OCI-LY1 (cell line): ENCODE measurements at regions not wholly inside any gene's neighbourhood (a gene's known extent, or its start where the extent isn't known, plus 50 kb on each side); places are given as distances from the start of the nearest gene placed in this dataset.

Source experiments
- H2AFZ ChIP-seq: fragments of 200-600 bp; sonication (generic), shearing (Covaris generic); 2 replicates; pipeline ENCODE4 v1.6.0; 2014; ENCODE audit warnings: antibody characterized with exemption, mild to moderate bottlenecking, low read length
- H3F3A ChIP-seq: fragments of 200-600 bp; sonication (generic), shearing (Covaris generic); 2 replicates; pipeline ENCODE4 v1.6.0; 2014; ENCODE audit warnings: mild to moderate bottlenecking, antibody characterized with exemption, low read length, moderate library complexity; ENCODE audit not compliant: insufficient read depth
- H3K27ac ChIP-seq: fragments of 200-600 bp; sonication (generic); 2 replicates; pipeline ENCODE4 v1.5.1; 2014; ENCODE audit warnings: low read length, mixed run types, mild to moderate bottlenecking, low read depth; ENCODE audit not compliant: poor library complexity, severe bottlenecking
- H3K27me3 ChIP-seq: fragments of 200-600 bp; sonication (generic); 2 replicates; pipeline ENCODE4 v1.6.0; 2014; ENCODE audit warnings: antibody characterized with exemption, mild to moderate bottlenecking, low read length, moderate library complexity; ENCODE audit not compliant: insufficient read depth
- H3K36me3 ChIP-seq: fragments of 200-600 bp; sonication (generic); 2 replicates; pipeline ENCODE4 v1.6.1; 2014; ENCODE audit warnings: mild to moderate bottlenecking, antibody characterized with exemption, low read length, moderate library complexity, mixed read lengths; ENCODE audit not compliant: insufficient read depth
- H3K4me1 ChIP-seq: fragments of 200-600 bp; sonication (generic); 2 replicates; pipeline ENCODE4 v1.5.1; 2014; ENCODE audit warnings: mild to moderate bottlenecking, low read length, moderate library complexity; ENCODE audit not compliant: insufficient read depth, severe bottlenecking
- H3K4me2 ChIP-seq: fragments of 200-600 bp; sonication (generic), shearing (Covaris generic); 2 replicates; pipeline ENCODE4 v1.6.1; 2014; ENCODE audit warnings: low read length
- H3K4me3 ChIP-seq: fragments of 200-600 bp; sonication (generic); 2 replicates; pipeline ENCODE4 v1.5.1; 2014; ENCODE audit warnings: low read length, low read depth, mild to moderate bottlenecking, mixed read lengths; ENCODE audit not compliant: poor library complexity, severe bottlenecking
- H3K79me2 ChIP-seq: fragments of 200-600 bp; shearing (Covaris generic); 2 replicates; pipeline ENCODE4 v1.6.1; 2016; ENCODE audit warnings: mixed run types, low read length, mixed read lengths; ENCODE audit not compliant: insufficient read depth
- H3K9ac ChIP-seq: fragments of 200-600 bp; sonication (generic), shearing (Covaris generic); 2 replicates; pipeline ENCODE4 v1.6.1; 2014; ENCODE audit warnings: mild to moderate bottlenecking, low read length, mixed read lengths
- H3K9me2 ChIP-seq: fragments of 200-600 bp; sonication (generic), shearing (Covaris generic); 2 replicates; pipeline ENCODE4 v1.6.1; 2014; ENCODE audit warnings: low read depth, mild to moderate bottlenecking, low read length, mixed read lengths
- H3K9me3 ChIP-seq: fragments of 200-600 bp; shearing (Covaris generic); 2 replicates; pipeline ENCODE4 v1.6.1; 2014; ENCODE audit warnings: low read length, mixed read lengths
- H4K20me1 ChIP-seq: fragments of 200-600 bp; sonication (generic), shearing (Covaris generic); 2 replicates; pipeline ENCODE4 v1.6.0; 2016; ENCODE audit warnings: mild to moderate bottlenecking, low read length; ENCODE audit not compliant: insufficient read depth
- CTCF ChIP-seq: fragments of 200-600 bp; sonication (generic), shearing (Covaris generic); IDR thresholded peaks from 2 replicates; pipeline ENCODE4 v1.5.1; 2017; ENCODE audit warnings: mild to moderate bottlenecking, antibody characterized with exemption, low read length, moderate library complexity, mixed read lengths
- EZH2 ChIP-seq: fragments of 200-600 bp; sonication (generic), shearing (Covaris generic); IDR thresholded peaks from 2 replicates; pipeline ENCODE4 v1.8.0; 2017; ENCODE audit warnings: borderline replicate concordance, mixed run types, mild to moderate bottlenecking, antibody characterized with exemption, low read length, moderate library complexity, mixed read lengths

GRCh38 chr5:124342027-124342471, 404.4 kb downstream of the ZNF608 start:
- no peaks in the 10 kb centered on the region for H3K79me2 ChIP-seq
- H3K4me2 ChIP-seq: no peak overlapping the region
- no peaks in the 10 kb centered on the region for H3K27me3 ChIP-seq

DNA sequence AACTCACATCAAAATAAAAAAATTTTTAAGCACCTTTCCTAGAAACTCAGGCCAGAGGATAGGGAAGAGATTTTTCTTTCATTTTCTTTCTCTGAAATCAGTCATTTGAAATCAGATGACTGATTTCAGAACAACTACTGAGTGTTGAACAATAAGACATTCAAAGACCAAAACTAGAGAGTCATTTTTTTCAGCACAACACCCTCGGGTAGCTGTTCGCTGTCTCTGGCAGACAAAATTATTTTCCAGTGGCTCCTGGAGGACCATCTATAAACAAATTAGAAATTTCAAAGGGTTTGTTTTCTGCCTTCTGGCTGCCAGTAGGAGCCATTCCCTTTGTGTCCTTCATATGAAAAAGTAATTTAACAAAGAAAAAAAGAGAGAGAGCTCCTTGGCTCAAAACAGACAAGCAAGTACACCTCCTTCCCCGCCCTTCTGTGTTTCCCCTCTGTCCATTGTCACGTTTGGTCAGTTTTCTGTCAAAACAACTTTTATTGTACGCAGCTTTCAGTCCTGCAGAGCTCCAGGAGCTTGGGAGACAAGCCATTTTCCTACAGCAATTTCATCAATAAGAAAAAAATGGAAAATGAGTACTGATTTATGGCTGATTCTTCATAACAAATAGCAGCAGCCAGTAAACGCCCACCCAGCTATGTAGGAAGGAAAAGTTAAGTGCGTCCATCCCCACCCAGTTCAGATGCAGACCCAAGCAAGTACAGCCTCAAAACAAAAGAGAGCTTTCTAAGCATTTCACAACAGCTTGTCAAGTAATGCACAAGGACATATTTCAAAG, 405.2 kb downstream of the ZNF608 start:
- no peaks in the 10 kb centered on the region for H3K79me2 ChIP-seq
- no peaks in the 10 kb centered on the region for H3K9me2 ChIP-seq
- no peak overlapping the region for H3K27ac ChIP-seq
- no peak overlapping the region; the same call in 1 of the 2 replicates for H2AFZ ChIP-seq
- H3K27me3 ChIP-seq: no peaks in the 10 kb centered on the region
- H3K4me1 ChIP-seq: peaks cover 9% of the 10 kb centered on the region
- TF ChIP-seq CTCF (no peak), EZH2 (no peak)
- no peak overlapping the region for H3K4me2 ChIP-seq
- 0 out of 2 replicates have a peak, but pooled peaks cover 12% of the 10 kb centered on the region for H3K9me3 ChIP-seq
- H3K4me3 ChIP-seq: no peak overlapping the region
- no peaks in the 10 kb centered on the region for H3K36me3 ChIP-seq
- H3K9ac ChIP-seq: no peak overlapping the region
- H4K20me1 ChIP-seq: no peaks in the 10 kb centered on the region
- no peaks in the 10 kb centered on the region for H3F3A ChIP-seq

More at GRCh38 chr5:124342027-124342471, 404.4 kb downstream of the ZNF608 start:
- H3K4me1 ChIP-seq: peaks cover 9% of the 10 kb centered on the region
- no peaks in the 10 kb centered on the region for H3K36me3 ChIP-seq
- no peaks in the 10 kb centered on the region for H4K20me1 ChIP-seq
- no peak overlapping the region for H3K9ac ChIP-seq
- H3K9me2 ChIP-seq: no peaks in the 10 kb centered on the region
- no peak overlapping the region for H3K27ac ChIP-seq
- TF ChIP-seq CTCF: no peak
- TF ChIP-seq EZH2: no peak
- H3F3A ChIP-seq: no peaks in the 10 kb centered on the region
- H3K4me3 ChIP-seq: no peak overlapping the region
- H2AFZ ChIP-seq: no peak overlapping the region
- 0 out of 2 replicates have a peak, but pooled peaks cover 12% of the 10 kb centered on the region for H3K9me3 ChIP-seq

GRCh38 chr5:124337996-124338395, 408.4 kb downstream of the ZNF608 start:
- Histone ChIP-seq H2AFZ (no peak overlapping the region), H3K4me3 (no peak overlapping the region), H3K27ac (no peak overlapping the region), H3K27me3 (no peaks in the 10 kb centered on the region), H4K20me1 (no peaks in the 10 kb centered on the region), H3K9ac (no peak overlapping the region), H3K36me3 (no peaks in the 10 kb centered on the region), H3K9me3 (0 out of 2 replicates have a peak, but pooled peaks cover 12% of the 10 kb centered on the region), H3K4me2 (no peak overlapping the region), H3K9me2 (no peaks in the 10 kb centered on the region), H3K79me2 (no peaks in the 10 kb centered on the region), H3K4me1 (peaks cover 9% of the 10 kb centered on the region), H3F3A (no peaks in the 10 kb centered on the region)
- no peak for TF ChIP-seq EZH2
- TF ChIP-seq CTCF: no peak
